ENCODE measurements at regions not wholly inside any gene's neighbourhood (a gene's known extent, or its start where the extent isn't known, plus 50 kb on each side); places are given as distances from the start of the nearest gene placed in this dataset.

- TF ChIP-seq CTCF (IDR thresholded peaks at IDR 0.05) = no peak
- TF ChIP-seq POLR2A (IDR thresholded peaks at IDR 0.05) = no peak
- TF ChIP-seq EP300 (IDR thresholded peaks at IDR 0.05) = no peak
- TF ChIP-seq POLR2AphosphoS5 (IDR thresholded peaks at IDR 0.05) = no peak
Observed at GRCh38 chr6:43965628-43966373, 161.5 kb downstream of the MRPL14 start.
